ENCODE measurements at regions not wholly inside any gene's neighbourhood (a gene's known extent, or its start where the extent isn't known, plus 50 kb on each side); places are given as distances from the start of the nearest gene placed in this dataset.
A peak's percentile ranks its signal among the peaks of the same experiment; 100 is the strongest.

GRCh38 chr6:139887275-139887674 lies 512.8 kb upstream of the CITED2 start:
- no peaks in the 10 kb centered on the region for H3K9me3 ChIP-seq
- no peak for TF ChIP-seq CTCF (IDR thresholded peaks at IDR 0.05)
- TF ChIP-seq POLR2A (IDR thresholded peaks at IDR 0.05), result no peak
- DNase-seq, result no peak
- H3K27ac ChIP-seq, result no peak overlapping the region
- no peak overlapping the region for H3K4me3 ChIP-seq
- H3K36me3 ChIP-seq, result no peaks in the 10 kb centered on the region
- intact Hi-C loops (cut with DNase I), result loop anchor here in 8 of 10 donors (5.0 to 10.0 kb wide), 8 partner anchors 122 to 1038 kb away; partner anchors contain the start of gene CITED2 (in 6 of the 8)
- no peaks in the 10 kb centered on the region for H3K27me3 ChIP-seq
- H3K4me1 ChIP-seq, result peaks cover 2 to 29% (median 16%) of the 10 kb centered on the region in 12 donors
- WGBS, 4 donors, result 95 to 96% (median 96%) methylated on average over 3 of the region's 3 CpGs
- no peak for ATAC-seq

- H3K4me3 ChIP-seq, result no peak overlapping the region
- no peaks in the 10 kb centered on the region for H3K27me3 ChIP-seq
- no peak for ATAC-seq
- no peaks in the 10 kb centered on the region for H3K36me3 ChIP-seq
- H3K9me3 ChIP-seq, result no peaks in the 10 kb centered on the region
- H3K27ac ChIP-seq, result no peak overlapping the region
- DNase-seq, result no peak
- TF ChIP-seq POLR2A (IDR thresholded peaks at IDR 0.05) (no peak), CTCF (IDR thresholded peaks at IDR 0.05) (no peak)
- intact Hi-C loops (cut with DNase I), result loop anchor here in 8 of 10 donors (5.0 to 10.0 kb wide), 8 partner anchors 122 to 1038 kb away; partner anchors contain the start of gene CITED2 (in 6 of the 8)
- peaks cover 3 to 36% (median 22%) of the 10 kb centered on the region in 12 donors for H3K4me1 ChIP-seq
- WGBS, 4 donors, result 80 to 88% (median 83%) methylated on average over 6 of the region's 6 CpGs
Observed at GRCh38 chr6:139886396-139886795, 511.9 kb upstream of the CITED2 start.

GRCh38 chr6:139885909-139886308 lies 511.5 kb upstream of the CITED2 start:
- Histone ChIP-seq H3K36me3 (no peaks in the 10 kb centered on the region), H3K27me3 (no peaks in the 10 kb centered on the region), H3K4me3 (no peak overlapping the region), H3K4me1 (peaks cover 3 to 36% (median 22%) of the 10 kb centered on the region in 12 donors), H3K27ac (peak overlapping the region in 1 of 12 donors; percentile 87), H3K9me3 (no peaks in the 10 kb centered on the region)
- TF ChIP-seq CTCF (IDR thresholded peaks at IDR 0.05) (no peak), POLR2A (IDR thresholded peaks at IDR 0.05) (no peak)
- intact Hi-C loops (cut with DNase I), result loop anchor here in 8 of 10 donors (5.0 to 10.0 kb wide), 8 partner anchors 121 to 1039 kb away; partner anchors contain the start of gene CITED2 (in 6 of the 8)
- DNase-seq, result no peak
- WGBS, 4 donors, result 28 to 66% (median 56%) methylated on average over 1 of the region's 1 CpG
- ATAC-seq, result no peak

GRCh38 chr6:139883776-139884175 lies 509.3 kb upstream of the CITED2 start:
- Histone ChIP-seq H3K27me3 (no peaks in the 10 kb centered on the region), H3K9me3 (no peaks in the 10 kb centered on the region), H3K4me3 (no peak overlapping the region), H3K27ac (peak overlapping the region in 10 of 12 donors; percentile 59 to 87 (median 73)), H3K36me3 (no peaks in the 10 kb centered on the region), H3K4me1 (peaks cover 3 to 36% (median 20%) of the 10 kb centered on the region in 12 donors)
- intact Hi-C loops (cut with DNase I), result loop anchor here in 8 of 10 donors (2.0 to 10.0 kb wide), 13 partner anchors 94 to 1041 kb away; partner anchors contain the start of gene CITED2 (in 6 of the 8)
- WGBS, 4 donors, result 64 to 77% (median 69%) methylated on average over 5 of the region's 5 CpGs
- ATAC-seq (no peak), DNase-seq (no peak)
- TF ChIP-seq CTCF (IDR thresholded peaks at IDR 0.05), result no peak
- TF ChIP-seq POLR2A (IDR thresholded peaks at IDR 0.05), result no peak

Data from heart left ventricle (tissue), 16 donors.